ENCODE measurements at regions not wholly inside any gene's neighbourhood (a gene's known extent, or its start where the extent isn't known, plus 50 kb on each side); places are given as distances from the start of the nearest gene placed in this dataset.

DNA sequence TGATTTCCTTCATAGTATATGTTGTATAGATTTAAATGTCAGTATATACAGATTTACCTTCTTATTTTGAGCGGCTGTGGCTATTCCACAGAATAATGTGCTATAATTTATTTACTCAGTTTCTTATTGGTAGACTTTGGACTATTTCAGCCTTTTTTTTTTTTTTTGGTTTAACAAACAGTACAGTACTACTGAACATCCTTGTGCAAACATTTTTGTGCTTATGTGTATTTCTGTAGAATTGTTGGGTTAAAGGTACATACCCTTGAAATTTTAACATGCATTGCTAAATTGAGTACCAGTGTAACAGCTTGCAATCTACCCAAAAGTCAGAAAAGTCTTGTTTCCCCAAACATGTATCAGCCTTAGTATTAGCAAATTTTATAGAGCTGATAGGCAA is 68.8 kb downstream of the HHEX start:
- TF ChIP-seq CTCF (IDR thresholded peaks at IDR 0.05) (no peak), POLR2A (IDR thresholded peaks at IDR 0.05) (no peak)

All from transverse colon (tissue), 3 donors.